Activated CD8-positive, alpha-beta memory T cell treated with anti-CD3 and anti-CD28 coated beads for 4 hours (primary cell): ENCODE measurements at regions not wholly inside any gene's neighbourhood (a gene's known extent, or its start where the extent isn't known, plus 50 kb on each side); places are given as distances from the start of the nearest gene placed in this dataset.
A peak's percentile ranks its signal among the peaks of the same experiment; 100 is the strongest.

ENCODE experiments used
- DNase-seq, 2 donors: peaks; one replicate each; pipeline ENCODE4 v3.0.0-alpha.2; 2020; ENCODE audit warnings: low read depth in 2 of 2

- DNase-seq = no peak
These were observed 207.6 kb upstream of the TANK start for GRCh38 chr2:160952464-160953254.

DNA sequence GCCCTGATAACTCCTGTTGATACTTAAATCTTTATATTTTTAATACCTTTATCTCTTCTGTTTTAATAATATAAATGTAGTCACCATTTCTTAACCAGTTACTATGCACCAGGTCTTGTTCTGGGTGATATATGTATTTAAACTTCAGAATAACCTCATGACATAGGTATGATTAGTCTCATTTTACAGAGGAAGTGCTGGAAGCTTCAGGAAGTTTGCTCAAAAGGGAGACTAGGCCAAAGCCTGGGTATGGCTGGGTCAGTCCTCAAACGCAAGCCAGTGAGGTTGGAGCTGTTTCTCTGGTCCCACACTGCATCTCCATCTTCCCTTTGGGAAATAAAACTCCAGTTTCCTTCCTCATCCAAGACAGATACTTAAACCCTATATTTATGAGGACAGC is 204.7 kb upstream of the TANK start:
- DNase-seq = no peak

GRCh38 chr2:160956243-160956802 is 203.9 kb upstream of the TANK start:
- DNase-seq = no peak

DNA sequence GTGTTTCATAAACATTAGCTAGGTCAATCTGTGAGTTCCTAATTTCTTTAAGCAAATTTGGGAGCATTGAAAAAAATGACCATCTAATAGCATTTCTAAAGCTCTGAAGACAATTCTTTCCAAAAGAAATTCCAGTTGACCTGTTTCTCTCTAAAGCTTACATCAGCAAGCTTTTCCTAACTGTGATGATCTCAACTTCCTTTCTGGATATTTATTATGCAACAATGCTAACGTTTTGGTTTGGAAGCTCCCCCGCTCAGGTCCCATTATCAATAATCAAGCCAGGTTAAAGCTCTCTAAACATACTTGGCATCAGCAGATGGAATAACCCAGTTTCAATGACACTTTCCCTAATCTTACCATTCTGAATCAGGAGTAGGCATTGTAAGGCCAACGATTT is 196.3 kb upstream of the TANK start:
- DNase-seq = no peak

GRCh38 chr2:160967523-160967922 is 192.7 kb upstream of the TANK start:
- no peak for DNase-seq

GRCh38 chr2:160968183-160968582 is 192.0 kb upstream of the TANK start:
- DNase-seq = no peak

- no peak for DNase-seq
These were observed 189.9 kb upstream of the TANK start for GRCh38 chr2:160970052-160970965.

GRCh38 chr2:160973991-160974390 is 186.2 kb upstream of the TANK start:
- DNase-seq = no peak

- no peak for DNase-seq
These were observed 185.4 kb upstream of the TANK start for GRCh38 chr2:160974803-160975202.

DNA sequence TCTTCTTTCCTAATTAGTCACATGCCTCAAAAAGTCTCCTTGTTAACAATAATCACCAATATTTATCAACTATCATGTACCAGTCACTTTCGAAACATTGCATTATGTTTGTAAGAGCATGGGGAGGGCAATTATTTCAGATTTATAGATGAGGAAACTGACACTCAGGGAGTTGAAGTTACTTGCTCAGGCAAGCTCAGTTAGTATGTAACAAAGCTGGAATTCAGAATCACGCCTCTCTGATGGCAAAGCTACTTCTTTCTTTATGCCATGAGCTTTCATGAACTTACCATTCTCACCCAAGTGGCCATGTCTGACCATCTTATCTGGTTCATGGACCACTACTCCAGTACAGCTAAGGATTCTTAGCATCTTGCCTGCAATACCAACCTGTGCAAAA is 183.4 kb upstream of the TANK start:
- DNase-seq = no peak

DNA sequence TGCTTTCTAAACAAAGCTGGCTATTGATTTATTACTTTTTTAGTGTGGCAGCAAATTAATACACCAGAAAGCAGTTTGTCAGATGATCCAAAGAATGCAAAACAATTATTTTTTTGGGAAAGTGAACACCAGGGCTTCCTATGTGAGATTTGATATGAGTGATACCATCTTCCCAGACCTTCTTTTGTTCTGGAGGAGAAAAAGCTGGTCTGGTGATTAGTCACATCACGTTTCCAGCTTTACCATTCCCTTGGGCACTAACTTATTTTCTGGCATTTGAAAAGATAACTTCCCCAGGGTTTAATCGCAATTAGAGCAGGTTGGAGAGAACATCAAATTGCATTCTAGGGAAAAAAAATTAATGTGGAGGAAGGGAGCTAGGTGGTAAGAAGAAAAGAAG is 182.9 kb upstream of the TANK start:
- no peak for DNase-seq

DNA sequence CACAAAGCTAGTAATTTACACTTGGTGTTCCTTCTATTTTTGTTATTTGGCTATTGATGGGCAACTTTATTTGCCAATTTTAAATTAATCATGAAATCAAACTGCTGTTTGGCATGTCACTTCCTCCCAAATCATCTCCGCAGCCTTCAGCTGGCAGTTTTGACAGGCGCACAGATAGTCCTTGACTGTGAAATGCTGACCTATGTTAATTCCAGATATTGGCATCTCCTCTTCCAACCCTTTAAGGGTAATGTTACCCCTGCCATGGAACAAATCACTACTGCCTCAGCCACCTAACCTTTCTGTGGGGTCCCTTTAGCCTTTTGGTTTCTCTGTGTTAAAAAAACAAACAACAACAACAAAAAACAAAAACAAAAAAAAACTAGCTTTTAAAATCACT is 182.4 kb upstream of the TANK start:
- DNase-seq = no peak

DNA sequence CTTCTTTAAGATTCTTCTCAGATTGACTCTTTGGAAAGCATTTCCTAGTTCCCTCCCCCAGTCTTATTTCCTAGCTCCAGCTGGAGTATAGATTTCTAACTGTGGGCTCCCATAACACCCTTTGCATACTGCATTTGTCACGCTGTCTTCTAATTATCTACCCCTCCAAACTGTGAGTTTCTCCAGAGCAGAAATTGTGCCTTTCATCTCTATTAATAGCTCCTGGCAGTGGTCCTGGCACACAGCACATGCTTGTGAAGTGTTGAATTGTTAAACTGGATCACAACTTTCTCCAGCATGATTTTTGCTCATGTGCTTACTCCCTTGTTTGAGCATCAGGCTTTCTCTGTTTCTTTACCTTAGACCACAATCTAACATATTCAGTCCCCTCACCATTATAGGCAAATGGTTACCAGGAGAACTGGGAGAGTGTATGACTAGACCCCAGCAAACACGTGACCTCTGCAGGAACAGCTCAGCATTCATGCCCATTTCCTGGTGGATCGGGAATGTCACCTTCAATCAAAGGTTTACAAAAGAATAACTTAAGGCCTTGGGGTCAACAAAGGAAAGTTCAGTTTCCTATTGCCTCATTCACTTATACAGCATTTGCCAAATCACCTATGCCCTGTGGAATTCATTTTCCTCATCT is 175.7 kb upstream of the TANK start:
- DNase-seq = no peak

DNA sequence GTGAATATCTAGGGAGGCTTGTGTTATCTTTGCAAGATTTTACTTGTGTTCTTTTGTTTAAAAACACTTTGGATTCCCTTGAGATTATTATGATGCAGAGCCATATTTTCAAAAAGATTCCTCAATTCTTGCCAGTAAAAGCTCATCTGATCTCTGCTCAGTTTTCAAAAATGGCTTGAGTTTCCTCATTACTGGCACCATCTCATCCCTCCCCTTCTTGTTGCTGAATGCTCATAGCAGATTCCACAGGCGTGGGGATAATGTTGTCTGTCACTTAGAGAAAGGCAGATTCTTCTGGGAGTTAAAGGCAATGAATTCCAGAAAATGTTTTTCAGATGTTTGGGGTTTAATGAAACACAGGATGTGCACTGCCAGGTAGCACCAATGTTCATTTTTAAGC is 170.4 kb upstream of the TANK start:
- no peak for DNase-seq

GRCh38 chr2:160993654-160994061 is 166.6 kb upstream of the TANK start:
- no peak for DNase-seq

GRCh38 chr2:160994141-160995002 is 165.9 kb upstream of the TANK start:
- DNase-seq = peak; percentile 55 to 58

GRCh38 chr2:160996584-160996983 is 163.6 kb upstream of the TANK start:
- DNase-seq = no peak

DNA sequence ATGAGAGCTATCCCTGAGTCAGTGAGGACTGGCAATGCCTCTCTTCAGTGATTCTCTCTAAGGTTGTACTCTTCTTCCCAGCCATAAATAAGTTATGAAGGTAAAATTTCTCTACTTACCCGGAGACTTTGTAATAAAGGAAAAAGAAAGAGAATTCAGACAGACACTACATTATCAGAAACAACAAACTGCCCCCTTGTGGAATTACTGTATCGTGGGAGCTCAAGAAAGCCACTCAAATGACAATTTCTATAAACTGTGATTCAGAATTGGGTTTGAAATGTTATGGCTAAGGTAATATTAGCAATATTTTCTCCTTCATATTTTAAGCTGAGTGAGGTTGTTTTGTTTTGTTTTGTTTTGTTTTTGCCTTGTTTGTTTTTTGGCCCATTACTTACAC is 155.8 kb upstream of the TANK start:
- DNase-seq = no peak

GRCh38 chr2:161005170-161005569 is 155.1 kb upstream of the TANK start:
- DNase-seq = no peak

GRCh38 chr2:161008311-161008710 is 151.9 kb upstream of the TANK start:
- no peak for DNase-seq

GRCh38 chr2:161010503-161011015 is 149.7 kb upstream of the TANK start:
- DNase-seq = no peak
